ENCODE measurements at regions not wholly inside any gene's neighbourhood (a gene's known extent, or its start where the extent isn't known, plus 50 kb on each side); places are given as distances from the start of the nearest gene placed in this dataset.

- Histone ChIP-seq H3K4me3 (ENCODE audit: low read depth in 2 of 2, low read length in 2 of 2) (no peak overlapping the region), H3K27me3 (ENCODE audit: control insufficient read depth, insufficient read depth, low read length) (no peaks in the 10 kb centered on the region), H3K27ac (ENCODE audit: low read length) (no peak overlapping the region), H3K4me1 (ENCODE audit: control insufficient read depth, insufficient read depth, low read length) (no peaks in the 10 kb centered on the region), H3K36me3 (ENCODE audit: control insufficient read depth, insufficient read depth, low read length) (no peaks in the 10 kb centered on the region), H3K9me3 (ENCODE audit: control insufficient read depth, insufficient read depth, low read depth, low read length) (peaks cover 12% of the 10 kb centered on the region; the same call in 1 of the 2 replicates)
- BruUV-seq (replicated peaks): no TSS peak
- no peak for ATAC-seq
- intact Hi-C loops (cut with micrococcal nuclease; ENCODE audit: unreplicated experiment): no loop called here
- ChIA-PET POLR2A (no interaction called here), CTCF (no interaction called here)
- no peak for TF ChIP-seq REST (IDR thresholded peaks at IDR 0.05; ENCODE audit: insufficient read depth in 1 of 2, low read depth in 2 of 2, low read length in 1 of 2)
- TF ChIP-seq SIN3A (IDR thresholded peaks at IDR 0.05; ENCODE audit: borderline replicate concordance, insufficient read depth, low read depth, low read length): no peak
- TF ChIP-seq CTCF (IDR thresholded peaks at IDR 0.05): no peak
- TF ChIP-seq TCF7L2 (IDR thresholded peaks at IDR 0.05; ENCODE audit: low read depth, low read length): no peak
- no peak for TF ChIP-seq POLR2AphosphoS5 (IDR thresholded peaks at IDR 0.05; ENCODE audit: low read depth, low read length)
- in situ Hi-C loops (cut with HindIII; ENCODE audit: low pct_unique_long_range_greater_than_20kb, low sequenced_read_pairs): no loop called here
- no peak for DNase-seq (ENCODE audit: low read depth, low spot score)
These were observed 241.2 kb downstream of the ANAPC1 start for GRCh38 chr2:111642586-111643327.

GRCh38 chr2:111643759-111644158, 240.2 kb downstream of the ANAPC1 start:
- H3K4me3 ChIP-seq (ENCODE audit: low read depth in 2 of 2, low read length in 2 of 2): no peak overlapping the region
- H3K9me3 ChIP-seq (ENCODE audit: control insufficient read depth, insufficient read depth, low read depth, low read length): peaks cover 13% of the 10 kb centered on the region; the same call in 1 of the 2 replicates
- no peaks in the 10 kb centered on the region for H3K4me1 ChIP-seq (ENCODE audit: control insufficient read depth, insufficient read depth, low read length)
- ChIA-PET CTCF (no interaction called here), POLR2A (no interaction called here)
- H3K36me3 ChIP-seq (ENCODE audit: control insufficient read depth, insufficient read depth, low read length): no peaks in the 10 kb centered on the region
- DNase-seq (ENCODE audit: low read depth, low spot score): no peak
- no peak for ATAC-seq
- H3K27ac ChIP-seq (ENCODE audit: low read length): no peak overlapping the region
- no peaks in the 10 kb centered on the region for H3K27me3 ChIP-seq (ENCODE audit: control insufficient read depth, insufficient read depth, low read length)
- TF ChIP-seq CTCF (IDR thresholded peaks at IDR 0.05) (no peak), POLR2AphosphoS5 (IDR thresholded peaks at IDR 0.05; ENCODE audit: low read depth, low read length) (no peak), TCF7L2 (IDR thresholded peaks at IDR 0.05; ENCODE audit: low read depth, low read length) (no peak), REST (IDR thresholded peaks at IDR 0.05; ENCODE audit: insufficient read depth in 1 of 2, low read depth in 2 of 2, low read length in 1 of 2) (no peak), SIN3A (IDR thresholded peaks at IDR 0.05; ENCODE audit: borderline replicate concordance, insufficient read depth, low read depth, low read length) (no peak)
- in situ Hi-C loops (cut with HindIII; ENCODE audit: low pct_unique_long_range_greater_than_20kb, low sequenced_read_pairs) (no loop called here), intact Hi-C loops (cut with micrococcal nuclease; ENCODE audit: unreplicated experiment) (no loop called here)
- BruUV-seq (replicated peaks): no TSS peak
